ENCODE measurements at regions not wholly inside any gene's neighbourhood (a gene's known extent, or its start where the extent isn't known, plus 50 kb on each side); places are given as distances from the start of the nearest gene placed in this dataset.

DNA sequence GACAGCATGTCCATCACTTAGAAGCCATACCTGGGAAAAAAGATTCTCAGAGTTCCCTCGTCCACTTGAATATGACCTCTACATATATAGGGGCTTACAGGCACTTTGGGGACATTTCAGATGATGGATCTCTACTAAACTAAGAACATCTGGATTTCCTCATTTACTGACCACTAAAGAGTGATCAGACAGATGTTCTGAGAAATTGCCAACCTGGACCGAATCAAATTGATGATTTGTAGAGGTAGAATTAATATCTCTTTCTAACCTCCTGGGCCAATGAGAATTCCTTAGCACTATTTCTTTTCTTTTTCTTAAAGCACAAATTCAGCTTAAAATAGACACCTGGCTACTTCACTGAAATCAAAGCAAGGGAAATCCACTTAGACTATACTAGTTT lies 422.7 kb downstream of the MTRR start:
- H3K27me3 ChIP-seq (replicated peaks; ENCODE audit: control insufficient read depth, insufficient read depth, low read length, poor library complexity, severe bottlenecking), result no peaks in the 10 kb centered on the region
- no peak overlapping the region for H3K27ac ChIP-seq (ENCODE audit: insufficient read depth, low read length, poor library complexity, severe bottlenecking)
- DNase-seq, result no peak
- no peaks in the 10 kb centered on the region for H3K9me3 ChIP-seq (ENCODE audit: control insufficient read depth, low read length)
- H3K4me1 ChIP-seq (ENCODE audit: control insufficient read depth, insufficient read depth, low read length, poor library complexity, severe bottlenecking), result no peaks in the 10 kb centered on the region
- H3K36me3 ChIP-seq (ENCODE audit: control insufficient read depth, insufficient read depth, low read length), result no peaks in the 10 kb centered on the region
- H3K4me3 ChIP-seq (ENCODE audit: insufficient read depth, low read depth, low read length, poor library complexity, severe bottlenecking), result no peak overlapping the region

GRCh38 chr5:8295141-8295540 lies 426.2 kb downstream of the MTRR start:
- no peak for DNase-seq

GRCh38 chr5:8299716-8300115 lies 430.8 kb downstream of the MTRR start:
- H3K36me3 ChIP-seq (ENCODE audit: control insufficient read depth, insufficient read depth, low read length), result no peaks in the 10 kb centered on the region
- H3K27ac ChIP-seq (ENCODE audit: insufficient read depth, low read length, poor library complexity, severe bottlenecking), result no peak overlapping the region
- no peak overlapping the region for H3K4me3 ChIP-seq (ENCODE audit: insufficient read depth, low read depth, low read length, poor library complexity, severe bottlenecking)
- DNase-seq, result no peak
- H3K27me3 ChIP-seq (replicated peaks; ENCODE audit: control insufficient read depth, insufficient read depth, low read length, poor library complexity, severe bottlenecking), result no peaks in the 10 kb centered on the region
- H3K9me3 ChIP-seq (ENCODE audit: control insufficient read depth, low read length), result no peaks in the 10 kb centered on the region
- H3K4me1 ChIP-seq (ENCODE audit: control insufficient read depth, insufficient read depth, low read length, poor library complexity, severe bottlenecking), result no peaks in the 10 kb centered on the region

More at GRCh38 chr5:8295141-8295540, 426.2 kb downstream of the MTRR start:
- H3K27me3 ChIP-seq (replicated peaks; ENCODE audit: control insufficient read depth, insufficient read depth, low read length, poor library complexity, severe bottlenecking), result no peaks in the 10 kb centered on the region
- no peaks in the 10 kb centered on the region for H3K36me3 ChIP-seq (ENCODE audit: control insufficient read depth, insufficient read depth, low read length)
- no peak overlapping the region for H3K4me3 ChIP-seq (ENCODE audit: insufficient read depth, low read depth, low read length, poor library complexity, severe bottlenecking)
- no peaks in the 10 kb centered on the region for H3K9me3 ChIP-seq (ENCODE audit: control insufficient read depth, low read length)
- no peak overlapping the region for H3K27ac ChIP-seq (ENCODE audit: insufficient read depth, low read length, poor library complexity, severe bottlenecking)
- no peaks in the 10 kb centered on the region for H3K4me1 ChIP-seq (ENCODE audit: control insufficient read depth, insufficient read depth, low read length, poor library complexity, severe bottlenecking)

- Histone ChIP-seq H3K27me3 (replicated peaks; ENCODE audit: control insufficient read depth, insufficient read depth, low read length, poor library complexity, severe bottlenecking) (no peaks in the 10 kb centered on the region), H3K36me3 (ENCODE audit: control insufficient read depth, insufficient read depth, low read length) (no peaks in the 10 kb centered on the region), H3K4me3 (ENCODE audit: insufficient read depth, low read depth, low read length, poor library complexity, severe bottlenecking) (no peak overlapping the region), H3K9me3 (ENCODE audit: control insufficient read depth, low read length) (peaks cover 5% of the 10 kb centered on the region), H3K27ac (ENCODE audit: insufficient read depth, low read length, poor library complexity, severe bottlenecking) (no peak overlapping the region), H3K4me1 (ENCODE audit: control insufficient read depth, insufficient read depth, low read length, poor library complexity, severe bottlenecking) (no peaks in the 10 kb centered on the region)
- DNase-seq, result no peak
These were observed 435.4 kb downstream of the MTRR start for GRCh38 chr5:8304341-8304740.

DNA sequence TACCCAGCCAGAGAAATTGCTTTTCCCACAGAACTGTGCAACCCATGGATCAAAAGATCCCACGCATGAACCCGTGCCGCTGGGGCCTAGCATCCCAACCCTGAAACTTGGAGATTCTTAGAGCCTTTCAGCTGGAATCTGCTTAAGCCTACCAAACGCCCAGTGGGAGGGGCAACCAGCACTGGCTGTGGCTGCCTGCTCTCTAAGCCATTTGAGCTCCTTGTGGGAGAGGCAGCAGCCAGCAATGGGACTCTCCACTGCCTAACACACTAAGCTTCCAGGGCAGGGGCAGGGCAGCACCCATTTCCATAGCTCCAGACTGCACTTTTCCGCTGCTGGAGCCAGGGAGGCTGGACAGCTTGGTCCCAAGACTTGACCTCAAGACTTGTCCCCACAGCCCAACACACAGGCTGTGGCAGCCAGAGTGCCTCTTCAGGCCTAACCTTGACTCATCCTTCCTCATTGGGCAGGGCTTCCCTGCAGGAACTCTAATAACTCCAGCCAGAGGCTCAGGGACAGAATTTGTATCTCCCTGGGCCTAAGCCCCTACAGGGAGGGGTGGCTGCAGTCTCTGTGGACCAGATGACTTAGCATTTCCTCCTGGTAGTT lies 437.4 kb downstream of the MTRR start:
- H3K4me1 ChIP-seq (ENCODE audit: control insufficient read depth, insufficient read depth, low read length, poor library complexity, severe bottlenecking), result no peaks in the 10 kb centered on the region
- peaks cover 6% of the 10 kb centered on the region for H3K9me3 ChIP-seq (ENCODE audit: control insufficient read depth, low read length)
- no peak overlapping the region for H3K4me3 ChIP-seq (ENCODE audit: insufficient read depth, low read depth, low read length, poor library complexity, severe bottlenecking)
- H3K27me3 ChIP-seq (replicated peaks; ENCODE audit: control insufficient read depth, insufficient read depth, low read length, poor library complexity, severe bottlenecking), result no peaks in the 10 kb centered on the region
- H3K27ac ChIP-seq (ENCODE audit: insufficient read depth, low read length, poor library complexity, severe bottlenecking), result no peak overlapping the region
- DNase-seq, result no peak
- no peaks in the 10 kb centered on the region for H3K36me3 ChIP-seq (ENCODE audit: control insufficient read depth, insufficient read depth, low read length)

- no peaks in the 10 kb centered on the region for H3K9me3 ChIP-seq (ENCODE audit: control insufficient read depth, low read length)
These were observed 446.0 kb downstream of the MTRR start for GRCh38 chr5:8314965-8315364.

DNA sequence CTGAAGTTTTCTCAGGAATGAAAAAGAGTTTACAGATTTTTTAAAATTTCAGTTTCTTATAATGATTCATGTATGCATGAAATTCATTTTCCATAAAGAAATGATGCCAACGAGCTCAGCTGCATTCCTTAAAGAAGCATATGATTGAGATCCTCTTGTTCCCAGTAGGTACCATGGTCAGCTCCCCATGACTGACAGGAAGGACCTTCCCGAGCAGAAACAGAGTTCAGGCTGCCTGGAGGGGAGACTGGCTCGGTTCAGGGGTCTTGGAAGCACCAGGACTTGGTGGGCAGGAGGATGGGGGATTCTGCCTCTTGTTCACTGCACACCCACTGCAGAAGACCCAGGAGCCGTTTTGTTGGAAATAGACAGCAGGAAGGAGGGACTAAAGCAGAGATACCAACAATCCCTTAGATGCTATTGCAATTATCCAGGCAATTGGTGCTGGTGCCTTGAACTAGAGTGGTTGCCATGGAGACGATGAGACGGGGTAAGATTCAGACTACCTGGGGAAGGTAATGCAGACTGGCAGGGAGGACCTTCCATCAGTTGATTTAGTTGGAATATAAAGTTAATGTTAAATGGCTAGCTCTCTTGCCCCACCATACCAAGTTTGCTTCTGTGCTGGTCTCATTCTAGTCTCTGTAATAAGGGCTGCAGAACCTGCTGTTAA lies 447.8 kb downstream of the MTRR start:
- Histone ChIP-seq H3K4me1 (ENCODE audit: control insufficient read depth, insufficient read depth, low read length, poor library complexity, severe bottlenecking) (no peaks in the 10 kb centered on the region), H3K27me3 (replicated peaks; ENCODE audit: control insufficient read depth, insufficient read depth, low read length, poor library complexity, severe bottlenecking) (no peaks in the 10 kb centered on the region), H3K9me3 (ENCODE audit: control insufficient read depth, low read length) (no peaks in the 10 kb centered on the region), H3K36me3 (ENCODE audit: control insufficient read depth, insufficient read depth, low read length) (no peaks in the 10 kb centered on the region), H3K27ac (ENCODE audit: insufficient read depth, low read length, poor library complexity, severe bottlenecking) (no peak overlapping the region), H3K4me3 (ENCODE audit: insufficient read depth, low read depth, low read length, poor library complexity, severe bottlenecking) (no peak overlapping the region)
- no peak for DNase-seq

More at GRCh38 chr5:8314965-8315364, 446.0 kb downstream of the MTRR start:
- DNase-seq, result no peak
- Histone ChIP-seq H3K27me3 (replicated peaks; ENCODE audit: control insufficient read depth, insufficient read depth, low read length, poor library complexity, severe bottlenecking) (no peaks in the 10 kb centered on the region), H3K27ac (ENCODE audit: insufficient read depth, low read length, poor library complexity, severe bottlenecking) (no peak overlapping the region), H3K4me3 (ENCODE audit: insufficient read depth, low read depth, low read length, poor library complexity, severe bottlenecking) (no peak overlapping the region), H3K4me1 (ENCODE audit: control insufficient read depth, insufficient read depth, low read length, poor library complexity, severe bottlenecking) (no peaks in the 10 kb centered on the region), H3K36me3 (ENCODE audit: control insufficient read depth, insufficient read depth, low read length) (no peaks in the 10 kb centered on the region)

DNA sequence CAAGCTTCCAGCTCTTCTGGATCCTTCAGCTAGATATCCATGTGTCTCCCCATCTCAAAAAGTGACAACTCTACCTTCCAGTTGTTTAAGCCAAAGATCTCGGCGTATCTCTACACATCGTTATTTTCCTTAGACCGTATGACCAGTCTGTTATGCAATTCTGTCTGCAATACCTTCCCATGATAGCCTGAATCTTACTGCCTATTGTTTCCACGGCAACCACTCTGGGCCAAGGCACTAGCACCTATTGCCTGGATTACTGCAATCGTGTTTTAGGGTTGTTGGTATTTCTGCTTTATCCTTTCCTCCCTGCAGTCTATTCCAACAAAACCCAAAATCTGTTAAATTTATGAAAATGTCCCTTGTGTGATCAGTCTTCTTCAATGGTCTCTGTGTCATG lies 448.4 kb downstream of the MTRR start:
- no peaks in the 10 kb centered on the region for H3K9me3 ChIP-seq (ENCODE audit: control insufficient read depth, low read length)
- H3K4me1 ChIP-seq (ENCODE audit: control insufficient read depth, insufficient read depth, low read length, poor library complexity, severe bottlenecking), result no peaks in the 10 kb centered on the region
- DNase-seq, result no peak
- H3K27ac ChIP-seq (ENCODE audit: insufficient read depth, low read length, poor library complexity, severe bottlenecking), result no peak overlapping the region
- no peak overlapping the region for H3K4me3 ChIP-seq (ENCODE audit: insufficient read depth, low read depth, low read length, poor library complexity, severe bottlenecking)
- no peaks in the 10 kb centered on the region for H3K27me3 ChIP-seq (replicated peaks; ENCODE audit: control insufficient read depth, insufficient read depth, low read length, poor library complexity, severe bottlenecking)
- no peaks in the 10 kb centered on the region for H3K36me3 ChIP-seq (ENCODE audit: control insufficient read depth, insufficient read depth, low read length)

DNA sequence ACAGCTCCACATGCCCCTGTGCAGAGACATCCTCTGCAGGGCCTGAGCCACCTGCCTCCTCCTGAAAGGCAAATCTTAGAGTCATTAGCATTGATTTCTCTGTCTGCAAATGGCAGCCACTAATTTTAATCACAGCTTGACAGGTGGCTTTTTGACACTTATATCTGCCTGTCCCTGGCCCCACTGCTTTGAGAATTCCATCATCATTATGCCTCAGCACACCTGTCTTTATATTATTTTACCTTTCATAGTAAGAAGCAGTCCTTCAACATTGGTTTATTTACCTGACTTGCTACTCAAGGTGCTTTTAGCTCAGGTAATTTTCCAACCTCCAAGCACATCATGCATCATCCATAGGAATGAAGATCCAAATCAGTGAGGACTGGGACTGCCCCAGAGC lies 451.3 kb downstream of the MTRR start:
- DNase-seq, result no peak

DNA sequence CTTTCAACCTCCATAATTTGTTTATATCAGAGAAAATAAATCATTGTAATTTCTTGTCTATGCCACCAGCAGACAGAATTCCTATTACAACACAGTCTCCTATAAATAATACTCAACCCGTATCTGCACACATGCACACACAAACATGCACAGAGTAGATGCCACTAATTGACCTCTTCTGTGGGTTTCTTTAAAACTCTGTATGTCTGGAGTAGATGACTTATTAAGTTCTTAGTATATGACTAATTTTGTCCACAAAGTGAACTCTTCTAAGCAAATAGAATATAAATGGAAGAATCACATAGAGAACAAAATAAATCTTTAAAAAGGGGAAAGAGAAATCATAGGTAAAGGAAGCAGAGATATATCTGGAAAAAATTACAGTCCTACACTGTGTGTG lies 452.3 kb downstream of the MTRR start:
- Histone ChIP-seq H3K36me3 (ENCODE audit: control insufficient read depth, insufficient read depth, low read length) (no peaks in the 10 kb centered on the region), H3K27ac (ENCODE audit: insufficient read depth, low read length, poor library complexity, severe bottlenecking) (no peak overlapping the region), H3K27me3 (replicated peaks; ENCODE audit: control insufficient read depth, insufficient read depth, low read length, poor library complexity, severe bottlenecking) (no peaks in the 10 kb centered on the region), H3K9me3 (ENCODE audit: control insufficient read depth, low read length) (no peaks in the 10 kb centered on the region), H3K4me3 (ENCODE audit: insufficient read depth, low read depth, low read length, poor library complexity, severe bottlenecking) (no peak overlapping the region), H3K4me1 (ENCODE audit: control insufficient read depth, insufficient read depth, low read length, poor library complexity, severe bottlenecking) (no peaks in the 10 kb centered on the region)
- no peak for DNase-seq

More for the DNA sequence above, 451.3 kb downstream of the MTRR start:
- Histone ChIP-seq H3K27ac (ENCODE audit: insufficient read depth, low read length, poor library complexity, severe bottlenecking) (no peak overlapping the region), H3K4me1 (ENCODE audit: control insufficient read depth, insufficient read depth, low read length, poor library complexity, severe bottlenecking) (no peaks in the 10 kb centered on the region), H3K9me3 (ENCODE audit: control insufficient read depth, low read length) (no peaks in the 10 kb centered on the region), H3K36me3 (ENCODE audit: control insufficient read depth, insufficient read depth, low read length) (no peaks in the 10 kb centered on the region), H3K4me3 (ENCODE audit: insufficient read depth, low read depth, low read length, poor library complexity, severe bottlenecking) (no peak overlapping the region), H3K27me3 (replicated peaks; ENCODE audit: control insufficient read depth, insufficient read depth, low read length, poor library complexity, severe bottlenecking) (no peaks in the 10 kb centered on the region)

Data from effector memory CD4-positive, alpha-beta T cell (primary cell).